HCT116 (cell line): ENCODE measurements at regions not wholly inside any gene's neighbourhood (a gene's known extent, or its start where the extent isn't known, plus 50 kb on each side); places are given as distances from the start of the nearest gene placed in this dataset.

Source experiments
- ATAC-seq: fragments of 200-7000 bp; cut with Tn5 transposase; 2 replicates; pipeline ENCODE4 v1.9.1; 2020; ENCODE audit warnings: mild to moderate bottlenecking, moderate library complexity
- BruUV-seq: library from RNA; stranded (reverse); fragments of 400-500 nt; replicated peaks from 2 replicates; lab custom pipeline; 2021; lab: Mats Ljungman, UMichigan
- CTCF ChIA-PET: fragments of 300-600 bp; sonication (Branson Sonifier 250); formaldehyde crosslinking; loops from one replicate; lab custom pipeline; 2021; ENCODE audit warnings: antibody characterized with exemption; lab: Charles Lee
- POLR2A ChIA-PET: fragments of 300-600, 350-600 bp; sonication (Branson Sonifier 250); formaldehyde crosslinking; loops from one replicate; lab custom pipeline; 2021; ENCODE audit warnings: antibody characterized with exemption; lab: Charles Lee
- RAD21 ChIA-PET, 2 experiments: fragments of 300-600 bp; sonication (Branson Sonifier 250); formaldehyde crosslinking; loops; one replicate each; lab custom pipeline; 2023; ENCODE audit warnings: low total read pairs in 2 of 2; ENCODE audit not compliant: uncharacterized antibody in 2 of 2, unreplicated experiment in 2 of 2, low non-redundant PET in 1 of 2; lab: Charles Lee
- DNase-seq: peaks from one replicate; pipeline ENCODE4 v3.0.0-alpha.2; 2010; ENCODE audit warnings: low read depth, low spot score
- H2AFZ ChIP-seq: fragments of 200-600 bp; shearing (Covaris generic), sonication (generic); 2 replicates; pipeline ENCODE4 v1.6.1; 2017; ENCODE audit warnings: low read depth, mixed run types, mixed read lengths, antibody characterized with exemption, low read length; ENCODE audit not compliant: poor library complexity, severe bottlenecking
- H3K27ac ChIP-seq: 2 replicates; pipeline ENCODE4 v1.5.1; 2012; ENCODE audit warnings: low read depth, low read length
- H3K27me3 ChIP-seq: fragments of 200-600 bp; sonication (generic); 2 replicates; pipeline ENCODE4 v1.6.1; 2016; ENCODE audit warnings: mixed run types, low read length, mixed read lengths; ENCODE audit not compliant: insufficient read depth
- H3K36me3 ChIP-seq, 2 experiments: fragments of 200-500 bp in 1 of 2; fragments of 200-600 bp in 1 of 2; sonication (Bioruptor generic) in 1 of 2; sonication (generic) in 1 of 2; 2 replicates each; pipeline versions ENCODE4 v1.5.1 to v1.6.1; 2014 to 2016; ENCODE audit warnings: low read length in 2 of 2, inconsistent platforms in 1 of 2, mixed read lengths in 1 of 2, mixed run types in 1 of 2; ENCODE audit not compliant: insufficient read depth in 2 of 2, control insufficient read depth in 1 of 2
- H3K4me1 ChIP-seq, 2 experiments: fragments of 200-600 bp in 1 of 2; sonication (generic) in 1 of 2; 2 replicates each; pipeline versions ENCODE4 v1.5.1 to v1.6.1; 2012 to 2017; ENCODE audit warnings: low read length in 2 of 2, inconsistent platforms in 1 of 2, mild to moderate bottlenecking in 1 of 2, mixed read lengths in 1 of 2, mixed run types in 1 of 2, moderate library complexity in 1 of 2; ENCODE audit not compliant: insufficient read depth in 2 of 2, control insufficient read depth in 1 of 2
- H3K4me2 ChIP-seq: fragments of 200-600 bp; sonication (generic); 2 replicates; pipeline ENCODE4 v1.6.1; 2017; ENCODE audit warnings: mixed run types, low read length, mixed read lengths
- H3K4me3 ChIP-seq, 2 experiments: fragments of 200-600 bp in 1 of 2; sonication (generic) in 1 of 2; replicated peaks in 1 of 2; 2 replicates each; pipeline ENCODE4 v1.5.1; 2011 to 2016; ENCODE audit warnings: low read length in 2 of 2, control low read depth in 1 of 2, low read depth in 1 of 2, mild to moderate bottlenecking in 1 of 2, mixed read lengths in 1 of 2, mixed run types in 1 of 2
- H3K79me2 ChIP-seq: fragments of 200-600 bp; sonication (generic); 2 replicates; pipeline ENCODE4 v1.6.1; 2017; ENCODE audit warnings: mild to moderate bottlenecking, mixed run types, low read length, moderate library complexity, mixed read lengths; ENCODE audit not compliant: insufficient read depth
- H3K9ac ChIP-seq: fragments of 200-600 bp; sonication (generic); 2 replicates; pipeline ENCODE4 v1.6.1; 2016; ENCODE audit warnings: low read length, mixed read lengths
- H3K9me2 ChIP-seq: fragments of 200-600 bp; sonication (generic), shearing (Covaris generic); 2 replicates; pipeline ENCODE4 v1.6.1; 2017; ENCODE audit warnings: mixed run types, mild to moderate bottlenecking, moderate library complexity; ENCODE audit not compliant: insufficient read depth
- H3K9me3 ChIP-seq, 2 experiments: fragments of 200-500 bp in 1 of 2; fragments of 200-600 bp in 1 of 2; sonication (Bioruptor generic) in 1 of 2; sonication (generic) in 1 of 2; 2 replicates each; pipeline ENCODE4 v1.6.1; 2014 to 2017; ENCODE audit warnings: low read length in 2 of 2, mixed read lengths in 2 of 2, inconsistent platforms in 1 of 2, low read depth in 1 of 2, mild to moderate bottlenecking in 1 of 2, mixed run types in 1 of 2, moderate library complexity in 1 of 2; ENCODE audit not compliant: control insufficient read depth in 1 of 2, insufficient read depth in 1 of 2
- H4K20me1 ChIP-seq: fragments of 200-600 bp; sonication (generic), shearing (Covaris generic); 2 replicates; pipeline ENCODE4 v1.6.1; 2017; ENCODE audit warnings: mixed run types, mild to moderate bottlenecking, moderate library complexity; ENCODE audit not compliant: insufficient read depth
- CBX3 ChIP-seq: IDR thresholded peaks from 2 replicates; pipeline ENCODE4 v1.6.1; 2012; ENCODE audit warnings: low read depth
- CEBPB ChIP-seq: IDR thresholded peaks from 2 replicates; pipeline ENCODE4 v1.6.1; 2012; ENCODE audit warnings: low read depth
- EGR1 ChIP-seq: IDR thresholded peaks from 2 replicates; pipeline ENCODE4 v1.6.1; 2012; ENCODE audit warnings: low read depth
- EZH2 ChIP-seq: fragments of 200-600 bp; sonication (generic); IDR thresholded peaks from 2 replicates; pipeline ENCODE4 v1.6.1; 2017; ENCODE audit warnings: antibody characterized with exemption, mixed run types
- EZH2phosphoT487 ChIP-seq: fragments of 200-600 bp; IDR thresholded peaks from 2 replicates; pipeline ENCODE4 v1.6.1; 2018; ENCODE audit warnings: antibody characterized with exemption, borderline replicate concordance
- FOSL1 ChIP-seq: IDR thresholded peaks from 2 replicates; pipeline ENCODE4 v1.6.1; 2012; ENCODE audit warnings: low read depth
- POLR2A ChIP-seq: IDR thresholded peaks from 2 replicates; pipeline ENCODE4 v1.7.0; 2011; ENCODE audit warnings: borderline replicate concordance; ENCODE audit not compliant: insufficient read depth, insufficient read length; ENCODE audit errors: extremely low read depth
- POLR2AphosphoS5 ChIP-seq: IDR thresholded peaks from 2 replicates; pipeline ENCODE4 v1.6.1; 2011; ENCODE audit warnings: mild to moderate bottlenecking, low read depth, low read length, moderate library complexity
- SIN3A ChIP-seq: IDR thresholded peaks from 2 replicates; pipeline ENCODE4 v1.6.1; 2012; ENCODE audit warnings: low read depth
- SP1 ChIP-seq: IDR thresholded peaks from 2 replicates; pipeline ENCODE4 v1.6.1; 2012; ENCODE audit warnings: low read depth
- SRF ChIP-seq: IDR thresholded peaks from 2 replicates; pipeline ENCODE4 v1.6.1; 2012; ENCODE audit warnings: low read depth
- TCF7L2 ChIP-seq: IDR thresholded peaks from 2 replicates; pipeline ENCODE4 v1.7.0; 2011; ENCODE audit warnings: borderline replicate concordance, inconsistent platforms; ENCODE audit not compliant: insufficient read depth, insufficient read length; ENCODE audit errors: extremely low read depth
- YY1 ChIP-seq: IDR thresholded peaks from 2 replicates; pipeline ENCODE4 v1.6.1; 2011; ENCODE audit warnings: low read length, low read depth, moderate library complexity, mild to moderate bottlenecking; ENCODE audit not compliant: insufficient replicate concordance; ENCODE audit errors: extremely low read depth
- ZFX ChIP-seq: fragments of 450-650 bp; IDR thresholded peaks from 2 replicates; pipeline ENCODE4 v1.6.1; 2017
- ZNF274 ChIP-seq: fragments of 200-500 bp; sonication (Bioruptor generic); IDR thresholded peaks from 2 replicates; pipeline ENCODE4 v1.6.1; 2014; ENCODE audit warnings: mild to moderate bottlenecking, low read depth, low read length, inconsistent platforms
- intact Hi-C: fragments of 100-400 bp; cut with micrococcal nuclease; formaldehyde crosslinking; loops from 2 replicates; pipeline ENCODE4 v1.10.0; 2022
- TF ChIP-seq, protein P1 (sequence below), 3 experiments: fragments of 200-600 bp in 1 of 3; sonication (generic) in 1 of 3; IDR thresholded peaks in 2 of 3; conservative IDR thresholded peaks in 1 of 3; 2 replicates each; pipeline ENCODE4 v1.5.1; 2012 to 2017; ENCODE audit warnings: low read depth in 2 of 3, low read length in 2 of 3, antibody characterized with exemption in 1 of 3, borderline replicate concordance in 1 of 3, control low read depth in 1 of 3, mild to moderate bottlenecking in 1 of 3, mixed read lengths in 1 of 3, mixed run types in 1 of 3, moderate library complexity in 1 of 3; ENCODE audit not compliant: insufficient read depth in 1 of 3
- TF ChIP-seq, protein P2 (sequence below): IDR thresholded peaks from 2 replicates; pipeline ENCODE4 v1.6.1; 2012
- TF ChIP-seq, protein P3 (sequence below): IDR thresholded peaks from 2 replicates; pipeline ENCODE4 v1.6.1; 2011; ENCODE audit warnings: mild to moderate bottlenecking, low read length, moderate library complexity; ENCODE audit not compliant: insufficient replicate concordance; ENCODE audit errors: extremely low read depth
- TF ChIP-seq, protein P4 (sequence below): IDR thresholded peaks from 2 replicates; pipeline ENCODE4 v1.6.1; 2012; ENCODE audit warnings: low read depth
- TF ChIP-seq, protein P5 (sequence below): IDR thresholded peaks from 2 replicates; pipeline ENCODE4 v1.6.1; 2012

DNA sequence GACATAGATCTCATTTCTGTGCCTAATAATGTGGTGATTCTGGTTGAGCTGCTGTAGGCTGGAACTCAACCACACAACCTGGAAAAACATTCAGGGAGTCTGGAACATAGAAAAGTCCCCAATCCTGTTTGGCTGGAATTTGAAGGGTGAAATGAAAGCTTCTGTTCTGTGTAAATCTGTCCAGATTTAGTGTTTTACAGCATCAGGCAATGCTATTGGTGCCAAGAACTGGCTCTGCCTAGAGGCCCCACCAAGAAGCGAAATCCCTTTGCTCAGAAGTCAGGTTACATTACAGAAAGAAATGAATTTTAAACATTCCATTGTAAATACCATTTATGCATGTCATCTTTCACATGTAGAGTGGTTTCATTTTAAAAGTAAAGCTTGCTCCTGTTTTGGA lies 56.3 kb downstream of the TMEM174 start:
- Histone ChIP-seq H3K4me1 (peaks cover 0 to 6% of the 10 kb centered on the region in 2 experiments; a peak in 2 of 4 replicates), H3K9me2 (no peaks in the 10 kb centered on the region), H3K4me2 (no peak overlapping the region), H3K36me3 (no peaks in the 10 kb centered on the region), H3K9me3 (no peaks in the 10 kb centered on the region), H4K20me1 (no peaks in the 10 kb centered on the region), H3K27ac (no peak overlapping the region), H3K9ac (no peak overlapping the region)
- RAD21 ChIA-PET, result interaction anchor here in 1 of 2 experiments (0.6 kb wide), 1 partner anchor 283 kb away, joined by 4 read pairs; no protein-coding TSS in a partner anchor
- ATAC-seq (no peak), DNase-seq (no peak)
- intact Hi-C loops, result no loop called here
- POLR2A ChIA-PET, result interaction anchor here (0.6 kb wide), 1 partner anchor 608 kb away, joined by 3 read pairs; no protein-coding TSS in a partner anchor
- CTCF ChIA-PET, result interaction anchor here (0.8 to 2.9 kb wide), 2 partner anchors 11 to 13 kb away, joined by 4 to 9 read pairs; no protein-coding TSS in a partner anchor
- no peak for TF ChIP-seq EGR1
- TF ChIP-seq, protein P1, sequence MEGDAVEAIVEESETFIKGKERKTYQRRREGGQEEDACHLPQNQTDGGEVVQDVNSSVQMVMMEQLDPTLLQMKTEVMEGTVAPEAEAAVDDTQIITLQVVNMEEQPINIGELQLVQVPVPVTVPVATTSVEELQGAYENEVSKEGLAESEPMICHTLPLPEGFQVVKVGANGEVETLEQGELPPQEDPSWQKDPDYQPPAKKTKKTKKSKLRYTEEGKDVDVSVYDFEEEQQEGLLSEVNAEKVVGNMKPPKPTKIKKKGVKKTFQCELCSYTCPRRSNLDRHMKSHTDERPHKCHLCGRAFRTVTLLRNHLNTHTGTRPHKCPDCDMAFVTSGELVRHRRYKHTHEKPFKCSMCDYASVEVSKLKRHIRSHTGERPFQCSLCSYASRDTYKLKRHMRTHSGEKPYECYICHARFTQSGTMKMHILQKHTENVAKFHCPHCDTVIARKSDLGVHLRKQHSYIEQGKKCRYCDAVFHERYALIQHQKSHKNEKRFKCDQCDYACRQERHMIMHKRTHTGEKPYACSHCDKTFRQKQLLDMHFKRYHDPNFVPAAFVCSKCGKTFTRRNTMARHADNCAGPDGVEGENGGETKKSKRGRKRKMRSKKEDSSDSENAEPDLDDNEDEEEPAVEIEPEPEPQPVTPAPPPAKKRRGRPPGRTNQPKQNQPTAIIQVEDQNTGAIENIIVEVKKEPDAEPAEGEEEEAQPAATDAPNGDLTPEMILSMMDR (IDR thresholded peaks at IDR 0.05 in 2 of 3, conservative IDR thresholded peaks at IDR 0.05 in 1 of 3; ENCODE audit: borderline replicate concordance in 1 of 3, insufficient read depth in 1 of 3, low read depth in 2 of 3, low read length in 2 of 3), result no peak
- no peak for TF ChIP-seq EZH2phosphoT487
- TF ChIP-seq POLR2A, result no peak
- no peak for TF ChIP-seq CEBPB
- no peak for TF ChIP-seq CBX3
- no peak for TF ChIP-seq ZFX
- TF ChIP-seq FOSL1, result no peak
- TF ChIP-seq SRF, result no peak
- no peak for TF ChIP-seq POLR2AphosphoS5
- TF ChIP-seq, protein P2, sequence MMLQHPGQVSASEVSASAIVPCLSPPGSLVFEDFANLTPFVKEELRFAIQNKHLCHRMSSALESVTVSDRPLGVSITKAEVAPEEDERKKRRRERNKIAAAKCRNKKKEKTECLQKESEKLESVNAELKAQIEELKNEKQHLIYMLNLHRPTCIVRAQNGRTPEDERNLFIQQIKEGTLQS, result no peak
- no peak for TF ChIP-seq SIN3A
- no peak for TF ChIP-seq SP1
- TF ChIP-seq, protein P3, sequence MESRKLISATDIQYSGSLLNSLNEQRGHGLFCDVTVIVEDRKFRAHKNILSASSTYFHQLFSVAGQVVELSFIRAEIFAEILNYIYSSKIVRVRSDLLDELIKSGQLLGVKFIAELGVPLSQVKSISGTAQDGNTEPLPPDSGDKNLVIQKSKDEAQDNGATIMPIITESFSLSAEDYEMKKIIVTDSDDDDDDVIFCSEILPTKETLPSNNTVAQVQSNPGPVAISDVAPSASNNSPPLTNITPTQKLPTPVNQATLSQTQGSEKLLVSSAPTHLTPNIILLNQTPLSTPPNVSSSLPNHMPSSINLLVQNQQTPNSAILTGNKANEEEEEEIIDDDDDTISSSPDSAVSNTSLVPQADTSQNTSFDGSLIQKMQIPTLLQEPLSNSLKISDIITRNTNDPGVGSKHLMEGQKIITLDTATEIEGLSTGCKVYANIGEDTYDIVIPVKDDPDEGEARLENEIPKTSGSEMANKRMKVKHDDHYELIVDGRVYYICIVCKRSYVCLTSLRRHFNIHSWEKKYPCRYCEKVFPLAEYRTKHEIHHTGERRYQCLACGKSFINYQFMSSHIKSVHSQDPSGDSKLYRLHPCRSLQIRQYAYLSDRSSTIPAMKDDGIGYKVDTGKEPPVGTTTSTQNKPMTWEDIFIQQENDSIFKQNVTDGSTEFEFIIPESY, result no peak
- no peak for TF ChIP-seq YY1
- TF ChIP-seq EZH2, result no peak
- no peak for TF ChIP-seq TCF7L2
- TF ChIP-seq, protein P4, sequence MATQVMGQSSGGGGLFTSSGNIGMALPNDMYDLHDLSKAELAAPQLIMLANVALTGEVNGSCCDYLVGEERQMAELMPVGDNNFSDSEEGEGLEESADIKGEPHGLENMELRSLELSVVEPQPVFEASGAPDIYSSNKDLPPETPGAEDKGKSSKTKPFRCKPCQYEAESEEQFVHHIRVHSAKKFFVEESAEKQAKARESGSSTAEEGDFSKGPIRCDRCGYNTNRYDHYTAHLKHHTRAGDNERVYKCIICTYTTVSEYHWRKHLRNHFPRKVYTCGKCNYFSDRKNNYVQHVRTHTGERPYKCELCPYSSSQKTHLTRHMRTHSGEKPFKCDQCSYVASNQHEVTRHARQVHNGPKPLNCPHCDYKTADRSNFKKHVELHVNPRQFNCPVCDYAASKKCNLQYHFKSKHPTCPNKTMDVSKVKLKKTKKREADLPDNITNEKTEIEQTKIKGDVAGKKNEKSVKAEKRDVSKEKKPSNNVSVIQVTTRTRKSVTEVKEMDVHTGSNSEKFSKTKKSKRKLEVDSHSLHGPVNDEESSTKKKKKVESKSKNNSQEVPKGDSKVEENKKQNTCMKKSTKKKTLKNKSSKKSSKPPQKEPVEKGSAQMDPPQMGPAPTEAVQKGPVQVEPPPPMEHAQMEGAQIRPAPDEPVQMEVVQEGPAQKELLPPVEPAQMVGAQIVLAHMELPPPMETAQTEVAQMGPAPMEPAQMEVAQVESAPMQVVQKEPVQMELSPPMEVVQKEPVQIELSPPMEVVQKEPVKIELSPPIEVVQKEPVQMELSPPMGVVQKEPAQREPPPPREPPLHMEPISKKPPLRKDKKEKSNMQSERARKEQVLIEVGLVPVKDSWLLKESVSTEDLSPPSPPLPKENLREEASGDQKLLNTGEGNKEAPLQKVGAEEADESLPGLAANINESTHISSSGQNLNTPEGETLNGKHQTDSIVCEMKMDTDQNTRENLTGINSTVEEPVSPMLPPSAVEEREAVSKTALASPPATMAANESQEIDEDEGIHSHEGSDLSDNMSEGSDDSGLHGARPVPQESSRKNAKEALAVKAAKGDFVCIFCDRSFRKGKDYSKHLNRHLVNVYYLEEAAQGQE, result no peak
- TF ChIP-seq, protein P5, sequence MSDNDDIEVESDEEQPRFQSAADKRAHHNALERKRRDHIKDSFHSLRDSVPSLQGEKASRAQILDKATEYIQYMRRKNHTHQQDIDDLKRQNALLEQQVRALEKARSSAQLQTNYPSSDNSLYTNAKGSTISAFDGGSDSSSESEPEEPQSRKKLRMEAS, result no peak
- TF ChIP-seq ZNF274, result no peak
- TF ChIP-seq, all 23 proteins: peak for 0
- Histone ChIP-seq H3K27me3 (no peaks in the 10 kb centered on the region), H3K79me2 (no peaks in the 10 kb centered on the region), H3K4me3 (no peak overlapping the region), H2AFZ (no peak overlapping the region)
- no TSS peak for BruUV-seq
